ENCODE measurements at regions not wholly inside any gene's neighbourhood (a gene's known extent, or its start where the extent isn't known, plus 50 kb on each side); places are given as distances from the start of the nearest gene placed in this dataset.

GRCh38 chr15:91752081-91752785 lies 101.3 kb upstream of the SLCO3A1 start:
- no peak for DNase-seq (ENCODE audit: low read depth, low spot score)
- TF ChIP-seq CTCF (conservative IDR thresholded peaks at IDR 0.05): no peak
- peaks cover 8% of the 10 kb centered on the region for H3K9me3 Mint-ChIP-seq
- H3K36me3 Mint-ChIP-seq (ENCODE audit: low read depth): no peaks in the 10 kb centered on the region
- peaks cover 5% of the 10 kb centered on the region for H3K4me1 Mint-ChIP-seq
- H3K4me3 Mint-ChIP-seq: no peak overlapping the region
- peaks cover 6% of the 10 kb centered on the region for H3K27me3 Mint-ChIP-seq (ENCODE audit: low read depth)
- H3K27ac Mint-ChIP-seq (ENCODE audit: unreplicated experiment): no peak overlapping the region

- Mint-ChIP-seq H3K4me3 (no peak overlapping the region), H3K9me3 (no peaks in the 10 kb centered on the region), H3K36me3 (ENCODE audit: low read depth) (no peaks in the 10 kb centered on the region), H3K27ac (ENCODE audit: unreplicated experiment) (no peak overlapping the region), H3K4me1 (no peaks in the 10 kb centered on the region), H3K27me3 (ENCODE audit: low read depth) (peaks cover 10% of the 10 kb centered on the region)
- no peak for TF ChIP-seq CTCF (conservative IDR thresholded peaks at IDR 0.05)
- DNase-seq (ENCODE audit: low read depth, low spot score): no peak
These were observed 93.9 kb upstream of the SLCO3A1 start for GRCh38 chr15:91759560-91759959.

- no peaks in the 10 kb centered on the region for H3K4me1 Mint-ChIP-seq
- no peak overlapping the region for H3K27ac Mint-ChIP-seq (ENCODE audit: unreplicated experiment)
- TF ChIP-seq CTCF (conservative IDR thresholded peaks at IDR 0.05): no peak
- DNase-seq (ENCODE audit: low read depth, low spot score): no peak
- no peak overlapping the region for H3K4me3 Mint-ChIP-seq
- H3K36me3 Mint-ChIP-seq (ENCODE audit: low read depth): no peaks in the 10 kb centered on the region
- peaks cover 4% of the 10 kb centered on the region for H3K9me3 Mint-ChIP-seq
- peaks cover 23% of the 10 kb centered on the region for H3K27me3 Mint-ChIP-seq (ENCODE audit: low read depth)
These were observed 87.8 kb upstream of the SLCO3A1 start for GRCh38 chr15:91765660-91766059.

- Mint-ChIP-seq H3K27me3 (ENCODE audit: low read depth) (peaks cover 14% of the 10 kb centered on the region), H3K9me3 (peaks cover 4% of the 10 kb centered on the region), H3K27ac (ENCODE audit: unreplicated experiment) (no peak overlapping the region), H3K4me1 (no peaks in the 10 kb centered on the region), H3K36me3 (ENCODE audit: low read depth) (no peaks in the 10 kb centered on the region), H3K4me3 (no peak overlapping the region)
- DNase-seq (ENCODE audit: low read depth, low spot score): no peak
- TF ChIP-seq CTCF (conservative IDR thresholded peaks at IDR 0.05): no peak
These were observed 84.0 kb upstream of the SLCO3A1 start for GRCh38 chr15:91769476-91769875.

GRCh38 chr15:91769894-91770293 lies 83.6 kb upstream of the SLCO3A1 start:
- peaks cover 13% of the 10 kb centered on the region for H3K27me3 Mint-ChIP-seq (ENCODE audit: low read depth)
- H3K4me1 Mint-ChIP-seq: no peaks in the 10 kb centered on the region
- no peak overlapping the region for H3K27ac Mint-ChIP-seq (ENCODE audit: unreplicated experiment)
- TF ChIP-seq CTCF (conservative IDR thresholded peaks at IDR 0.05): no peak
- H3K4me3 Mint-ChIP-seq: no peak overlapping the region
- H3K9me3 Mint-ChIP-seq: peaks cover 4% of the 10 kb centered on the region
- no peak for DNase-seq (ENCODE audit: low read depth, low spot score)
- H3K36me3 Mint-ChIP-seq (ENCODE audit: low read depth): no peaks in the 10 kb centered on the region

All from neural crest cell (in vitro differentiated cells).